Pons (tissue), 1 donor: ENCODE measurements at regions not wholly inside any gene's neighbourhood (a gene's known extent, or its start where the extent isn't known, plus 50 kb on each side); places are given as distances from the start of the nearest gene placed in this dataset.
"Not testable (repeated sequence)": the region's sequence is repeated elsewhere in the genome, so short reads cannot be mapped to it uniquely, and the experiment has no call there.

Experiments used
- DNase-seq: peaks from one replicate; pipeline ENCODE4 v3.0.0-alpha.2; 2016; ENCODE audit warnings: low spot score

DNA sequence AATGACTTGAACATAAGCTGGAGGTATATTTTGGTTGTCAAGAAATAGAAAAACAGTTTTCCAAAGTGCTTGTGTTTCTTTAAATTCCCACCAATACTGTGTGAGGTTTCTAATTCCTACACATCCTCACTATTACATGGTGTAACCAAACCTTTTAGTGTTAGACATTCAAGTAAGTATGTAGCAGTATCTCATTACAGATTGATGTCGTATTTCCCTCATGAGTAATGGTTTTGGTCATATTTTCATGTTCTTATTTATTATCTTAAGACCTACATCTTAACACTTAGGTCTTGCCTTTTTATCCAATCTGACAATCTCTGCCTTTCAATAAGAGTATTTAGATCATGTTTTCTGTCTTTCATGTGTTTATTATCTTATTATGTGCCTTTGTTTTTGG lies 253.7 kb upstream of the ANXA10 start:
- no peak for DNase-seq

DNA sequence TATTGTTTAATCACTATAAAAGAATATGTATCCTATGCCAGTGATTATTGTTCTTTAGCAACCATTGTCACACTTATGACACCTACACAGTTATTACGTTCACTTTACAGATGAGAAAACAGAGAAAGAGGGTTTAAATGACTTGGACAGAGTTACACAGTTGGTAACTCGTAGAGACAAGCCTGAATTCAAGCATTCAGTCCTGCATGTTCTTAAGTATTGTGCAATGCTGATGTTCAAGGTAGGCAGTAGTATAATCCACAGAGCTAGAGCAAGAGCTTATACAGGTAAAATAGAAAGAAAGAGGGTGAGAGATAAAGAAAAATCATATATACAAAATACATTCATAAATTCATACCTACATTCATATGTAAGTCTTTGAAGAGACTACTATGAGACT lies 249.8 kb upstream of the ANXA10 start:
- no peak for DNase-seq

DNA sequence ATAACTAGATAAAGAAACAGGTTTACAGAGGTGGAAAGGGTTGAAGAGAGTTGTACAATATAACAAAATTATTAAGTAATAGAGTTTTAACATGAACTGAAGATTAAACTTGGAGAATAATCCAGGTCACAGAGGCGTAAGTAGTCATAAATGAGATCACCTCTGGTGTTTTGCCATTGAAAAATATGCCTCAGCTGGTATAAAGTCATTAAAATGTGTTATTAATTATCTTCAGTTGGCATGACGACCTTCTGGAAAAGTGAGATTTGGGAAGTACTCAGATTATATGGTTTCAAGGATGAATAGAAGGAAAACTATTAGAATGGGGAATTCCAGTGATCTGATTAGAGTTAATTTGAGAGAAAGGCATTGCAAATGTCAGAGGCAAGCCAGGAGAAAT lies 237.5 kb upstream of the ANXA10 start:
- no peak for DNase-seq

GRCh38 chr4:167858127-167858526 lies 234.2 kb upstream of the ANXA10 start:
- not testable (repeated sequence) for DNase-seq

DNA sequence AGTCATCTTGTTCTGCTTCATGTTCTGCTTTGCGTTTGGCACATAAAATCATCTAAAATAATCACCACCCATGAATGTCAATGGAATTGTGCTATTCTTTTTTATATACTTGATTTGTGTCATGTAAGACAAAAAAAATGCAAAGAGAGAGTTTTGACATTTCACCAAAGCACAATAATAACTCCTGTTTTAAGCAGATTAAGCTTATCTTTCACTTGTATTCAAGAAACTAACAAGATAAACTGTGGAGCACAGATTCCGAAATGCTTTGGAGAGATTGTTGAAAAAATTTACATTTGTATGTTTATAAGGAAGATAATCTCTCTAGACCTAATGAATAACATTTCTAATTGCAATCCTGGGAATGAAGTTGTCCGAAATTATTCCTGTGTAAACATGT lies 225.1 kb upstream of the ANXA10 start:
- no peak for DNase-seq

DNA sequence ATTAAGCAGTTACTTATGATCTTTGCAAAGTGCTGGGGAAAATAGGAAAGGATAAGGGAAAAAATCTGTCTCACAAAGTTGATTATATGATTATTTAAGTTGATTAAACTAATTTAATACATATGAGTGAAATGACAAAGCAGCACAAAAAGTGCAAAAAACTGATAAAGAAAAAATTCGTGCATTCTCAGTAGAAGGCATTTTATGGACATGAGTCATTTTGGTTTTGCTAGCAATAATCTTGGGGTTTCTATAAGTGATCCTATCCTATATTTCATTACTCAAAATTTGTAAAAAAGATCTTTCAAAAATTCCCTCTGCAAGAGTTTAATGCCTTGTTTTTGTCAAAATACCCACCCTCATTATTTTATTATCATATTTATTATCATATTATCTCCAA lies 224.2 kb upstream of the ANXA10 start:
- DNase-seq: no peak

GRCh38 chr4:167873496-167873895 lies 218.8 kb upstream of the ANXA10 start:
- no peak for DNase-seq

GRCh38 chr4:167876091-167876490 lies 216.2 kb upstream of the ANXA10 start:
- DNase-seq: not testable (repeated sequence)

DNA sequence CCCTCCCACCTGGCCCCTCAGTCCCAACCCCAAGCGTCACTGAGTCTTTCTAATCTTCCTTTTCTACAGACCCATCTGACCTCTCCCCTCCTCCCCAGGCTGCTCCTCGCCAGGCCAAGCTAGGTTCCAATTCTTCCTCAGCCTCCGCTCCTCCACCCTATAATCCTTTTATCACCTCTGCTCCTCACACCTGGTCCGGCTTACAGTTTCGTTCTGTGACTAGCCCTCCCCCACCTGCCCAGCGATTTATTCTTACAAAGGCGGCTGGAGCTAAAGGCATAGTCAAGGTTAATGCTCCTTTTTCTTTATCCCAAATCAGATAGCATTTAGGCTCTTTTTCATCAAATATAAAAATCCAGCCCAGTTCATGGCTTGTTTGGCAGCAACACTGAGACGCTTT lies 214.5 kb upstream of the ANXA10 start:
- not testable (repeated sequence) for DNase-seq

DNA sequence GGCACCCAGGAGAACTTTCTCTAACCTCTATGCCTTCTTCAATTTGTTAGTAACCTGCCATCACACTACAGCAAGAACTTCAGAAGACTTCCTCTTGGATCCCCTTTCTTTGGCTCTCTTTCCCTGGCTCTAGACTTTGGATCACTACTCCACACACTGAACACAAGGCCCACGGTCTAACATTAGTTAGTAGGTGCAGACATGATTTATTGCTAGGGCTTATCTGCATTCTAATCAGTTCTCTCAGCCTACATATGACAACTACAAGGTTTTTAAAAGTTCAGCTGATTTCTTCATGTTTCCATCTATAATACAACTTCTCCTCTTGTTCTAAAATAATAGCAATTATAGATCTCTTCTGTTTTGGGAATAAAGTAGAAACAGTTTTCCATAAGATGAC lies 209.1 kb upstream of the ANXA10 start:
- DNase-seq: no peak

DNA sequence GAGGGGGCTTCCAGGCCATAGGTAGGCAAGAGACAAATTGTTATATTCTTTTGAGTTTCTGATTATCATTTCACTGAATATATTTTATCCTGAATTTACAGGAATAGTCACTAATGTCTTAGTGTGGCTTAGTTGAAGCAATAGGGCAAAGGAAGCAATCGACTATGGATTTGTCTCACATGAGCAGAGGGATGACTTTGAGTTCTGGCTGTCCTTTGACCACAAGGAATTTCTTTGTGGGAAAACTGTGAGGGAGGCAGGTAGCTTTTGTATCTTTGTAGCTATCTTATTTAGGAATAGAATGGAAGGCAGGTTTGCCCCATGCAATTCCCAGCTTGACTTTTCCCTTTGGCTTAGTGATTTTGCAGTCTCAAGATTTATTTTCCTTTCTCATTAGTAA lies 207.3 kb upstream of the ANXA10 start:
- no peak for DNase-seq

DNA sequence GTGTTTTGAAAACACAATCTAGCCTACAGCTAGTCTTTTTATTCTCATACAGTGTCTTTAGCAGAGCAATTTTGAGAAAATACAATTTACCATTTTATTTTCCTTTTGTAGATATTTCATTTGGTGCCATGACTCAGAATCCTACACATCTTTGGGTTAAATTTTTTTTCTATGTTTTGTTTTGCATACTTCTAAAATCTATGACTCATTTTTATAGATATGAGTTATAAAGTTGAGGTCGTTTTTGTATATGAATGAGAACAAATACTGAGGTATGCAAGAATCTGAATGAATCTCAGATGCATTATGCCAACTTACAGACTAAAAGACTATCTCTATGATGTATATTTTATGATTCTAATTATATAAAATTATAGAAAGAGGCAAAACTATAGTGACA lies 206.5 kb upstream of the ANXA10 start:
- DNase-seq: no peak

- no peak for DNase-seq
These were observed 204.6 kb upstream of the ANXA10 start for GRCh38 chr4:167887726-167888125.

GRCh38 chr4:167890226-167890625 lies 202.1 kb upstream of the ANXA10 start:
- DNase-seq: no peak

DNA sequence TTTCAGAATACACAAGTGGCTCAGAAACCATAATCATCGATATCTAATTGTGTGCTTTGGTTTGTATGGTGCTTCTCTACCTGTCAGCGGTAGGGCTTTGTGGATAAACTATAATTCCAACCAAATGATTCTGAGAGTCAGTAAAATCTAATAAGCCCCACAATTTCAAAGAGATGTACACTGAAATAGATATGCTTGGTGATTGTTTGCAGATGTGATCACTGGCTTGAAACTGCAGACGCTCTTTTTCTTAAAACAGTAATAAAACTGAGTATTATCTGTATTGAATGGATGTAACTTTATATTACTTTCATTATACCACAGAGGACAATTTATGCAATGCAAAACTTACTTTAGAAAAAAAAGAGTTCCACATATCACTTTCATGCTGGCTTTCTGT lies 198.8 kb upstream of the ANXA10 start:
- no peak for DNase-seq

DNA sequence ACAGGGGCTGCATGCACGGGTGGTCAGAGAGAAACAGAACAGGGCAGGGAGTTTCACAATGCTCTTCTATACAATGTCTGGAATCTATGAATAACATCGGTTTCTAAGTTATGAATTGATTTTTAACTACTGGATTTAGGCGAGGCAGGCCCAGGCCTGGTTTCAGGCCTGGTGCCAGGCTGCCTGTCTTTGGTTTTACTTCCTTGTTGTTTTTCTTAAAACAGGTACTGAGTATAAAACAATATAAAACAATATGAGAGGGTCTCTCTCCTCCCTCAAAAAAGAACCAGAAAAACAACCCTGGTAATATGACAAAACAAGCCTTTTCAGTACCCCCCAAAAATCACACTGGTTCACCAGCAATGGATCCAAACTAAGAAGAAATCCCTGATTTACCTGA lies 196.1 kb upstream of the ANXA10 start:
- not testable (repeated sequence) for DNase-seq

GRCh38 chr4:167897116-167897515 lies 195.2 kb upstream of the ANXA10 start:
- no peak for DNase-seq

DNA sequence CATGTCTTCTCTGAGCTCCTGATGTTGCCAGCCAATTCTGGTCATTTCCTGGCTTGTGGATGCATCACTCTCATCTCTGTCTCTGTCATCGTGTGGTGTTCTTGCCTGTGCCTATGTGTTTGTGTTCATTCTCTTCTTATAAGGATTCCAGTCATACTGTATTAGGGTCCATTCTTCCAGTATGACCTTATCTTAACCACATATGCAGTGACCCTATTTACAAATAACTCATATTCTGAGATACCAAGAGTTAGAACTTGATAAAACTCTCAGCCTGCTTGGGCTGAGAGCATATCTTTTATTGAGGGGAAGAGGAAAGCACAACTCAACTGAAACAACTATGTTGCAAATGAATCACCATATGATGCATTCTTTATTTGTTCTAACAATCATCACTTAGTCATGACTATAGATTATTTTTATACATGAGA lies 189.0 kb upstream of the ANXA10 start:
- no peak for DNase-seq

DNA sequence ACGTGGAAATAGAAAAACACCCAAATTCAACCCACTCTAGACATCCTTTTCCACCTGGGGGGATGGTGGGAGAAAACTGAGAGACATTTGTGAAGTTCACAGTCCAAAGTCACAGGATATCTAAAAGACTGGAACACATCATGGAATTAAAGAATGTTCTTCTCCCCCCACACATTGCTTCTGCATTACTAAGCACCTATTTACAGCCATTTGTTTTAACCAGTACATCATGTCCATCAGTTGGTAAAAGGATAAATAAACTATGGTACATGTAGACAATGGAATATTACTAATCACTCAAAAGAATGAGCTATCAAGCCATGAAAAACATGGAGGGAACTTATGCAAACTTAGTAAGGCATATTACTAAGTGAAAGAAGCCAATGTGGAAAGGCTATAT lies 185.5 kb upstream of the ANXA10 start:
- DNase-seq: no peak

DNA sequence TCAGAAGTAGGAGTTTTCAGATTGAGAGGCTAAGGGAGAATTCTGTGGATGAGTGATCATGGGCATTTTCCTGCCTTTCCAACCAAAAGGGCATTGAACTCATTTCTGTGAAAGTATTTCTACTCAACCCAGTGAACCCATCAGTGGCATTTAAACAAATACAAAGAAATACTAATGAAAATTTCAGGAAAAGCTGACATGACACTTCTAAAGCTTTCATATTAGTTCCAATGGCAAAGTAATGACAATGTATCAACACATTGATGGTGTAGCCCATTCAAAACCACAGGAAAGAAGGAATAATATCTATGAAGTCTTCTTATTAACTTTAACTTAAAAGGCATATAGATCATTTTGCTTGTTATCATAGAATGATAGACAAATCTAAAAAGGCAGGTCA lies 183.5 kb upstream of the ANXA10 start:
- DNase-seq: no peak

- DNase-seq: not testable (repeated sequence)
These were observed 179.8 kb upstream of the ANXA10 start for GRCh38 chr4:167912535-167912934.

- DNase-seq: no peak
These were observed 174.3 kb upstream of the ANXA10 start for GRCh38 chr4:167918077-167918476.

DNA sequence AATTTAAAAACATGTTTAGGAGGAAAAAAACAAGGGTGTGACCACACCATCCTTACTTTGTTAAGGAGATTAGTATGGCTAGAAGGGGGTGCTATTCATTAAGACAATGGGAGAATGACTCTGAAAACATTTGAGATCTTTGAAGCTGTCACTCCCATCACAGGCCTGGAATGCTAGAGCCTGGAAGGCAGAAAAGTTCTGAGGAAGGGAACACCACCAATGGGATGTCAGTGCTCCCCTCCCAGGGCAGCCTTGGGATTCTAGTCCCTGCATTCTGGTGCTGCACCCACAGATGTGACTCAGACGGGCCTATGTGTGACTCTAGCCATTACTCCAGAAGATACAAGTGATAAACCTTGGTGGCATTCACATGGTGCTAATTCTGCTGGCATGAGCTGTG lies 162.2 kb upstream of the ANXA10 start:
- no peak for DNase-seq

GRCh38 chr4:167934216-167934615 lies 158.1 kb upstream of the ANXA10 start:
- DNase-seq: no peak
